Skin of body (tissue), 1 donor: ENCODE measurements at regions not wholly inside any gene's neighbourhood (a gene's known extent, or its start where the extent isn't known, plus 50 kb on each side); places are given as distances from the start of the nearest gene placed in this dataset.
"Not testable (repeated sequence)": the region's sequence is repeated elsewhere in the genome, so short reads cannot be mapped to it uniquely, and the experiment has no call there.

ENCODE experiments used
- DNase-seq: peaks from one replicate; lab custom pipeline; 2025; lab: John Stamatoyannopoulos, UW

GRCh38 chr7:153190452-153190851, 430.9 kb downstream of the ACTR3B start:
- no peak for DNase-seq

DNA sequence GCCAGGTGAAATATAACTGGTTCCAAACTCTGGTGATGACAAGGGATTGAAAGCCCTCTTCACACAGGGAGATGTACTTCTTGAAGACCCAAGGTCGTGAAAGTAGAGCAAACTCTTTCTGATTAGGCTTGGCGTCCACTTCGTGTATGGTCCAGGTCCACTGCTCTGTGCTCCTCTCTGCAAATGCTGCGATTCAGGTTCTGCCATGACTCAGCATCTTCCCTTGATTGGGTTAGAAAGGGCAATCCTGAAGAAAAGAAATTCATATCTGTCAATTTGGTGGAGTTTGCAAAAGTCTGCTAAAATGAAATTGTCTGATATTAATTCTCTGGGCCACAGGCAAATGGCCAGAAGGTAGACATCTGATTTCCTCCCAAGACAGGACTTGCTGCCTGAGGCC, 431.4 kb downstream of the ACTR3B start:
- DNase-seq = no peak

GRCh38 chr7:153193144-153193595, 433.6 kb downstream of the ACTR3B start:
- no peak for DNase-seq

- DNase-seq = no peak
These were observed 457.5 kb downstream of the ACTR3B start for GRCh38 chr7:153217032-153217431.

- no peak for DNase-seq
These were observed 465.3 kb downstream of the ACTR3B start for GRCh38 chr7:153224890-153225289.

DNA sequence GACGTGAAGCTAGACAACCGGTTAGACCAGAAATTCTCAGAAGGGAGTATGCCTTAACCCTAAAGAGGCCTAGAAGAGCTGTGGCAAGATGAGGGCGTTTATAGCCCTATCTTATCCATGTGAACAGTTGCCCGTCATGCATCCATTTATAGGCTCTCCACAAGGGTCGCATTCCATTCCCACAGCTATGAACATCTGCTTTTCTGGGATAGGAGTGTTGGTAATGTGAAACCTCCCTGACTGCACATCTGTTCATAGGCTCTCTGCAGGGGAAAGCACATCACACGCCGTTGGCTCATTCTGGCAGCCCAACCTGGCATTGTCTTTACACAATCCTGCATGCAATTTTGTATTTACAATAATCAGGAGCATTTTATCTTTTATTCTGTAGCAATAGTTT, 485.6 kb downstream of the ACTR3B start:
- not testable (repeated sequence) for DNase-seq

DNA sequence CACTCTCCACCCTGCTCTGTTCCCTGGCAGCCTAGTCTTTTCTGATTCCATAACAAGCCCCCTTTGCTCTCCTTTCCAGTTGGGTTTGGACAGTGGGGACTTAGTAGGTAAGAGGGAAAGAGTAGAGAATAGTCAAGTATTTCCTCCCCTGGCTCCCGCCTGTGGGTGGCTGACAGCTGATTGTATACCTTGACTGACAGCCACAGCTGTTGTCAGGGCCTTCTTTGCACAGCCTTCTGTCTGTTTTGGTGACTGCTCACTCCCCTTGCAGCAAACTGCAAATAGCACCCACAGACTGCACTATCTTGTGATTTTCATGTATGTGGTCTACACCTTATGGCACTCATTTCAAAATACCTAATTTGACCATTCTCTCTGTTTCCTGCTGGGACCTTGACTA, 486.3 kb downstream of the ACTR3B start:
- no peak for DNase-seq

DNA sequence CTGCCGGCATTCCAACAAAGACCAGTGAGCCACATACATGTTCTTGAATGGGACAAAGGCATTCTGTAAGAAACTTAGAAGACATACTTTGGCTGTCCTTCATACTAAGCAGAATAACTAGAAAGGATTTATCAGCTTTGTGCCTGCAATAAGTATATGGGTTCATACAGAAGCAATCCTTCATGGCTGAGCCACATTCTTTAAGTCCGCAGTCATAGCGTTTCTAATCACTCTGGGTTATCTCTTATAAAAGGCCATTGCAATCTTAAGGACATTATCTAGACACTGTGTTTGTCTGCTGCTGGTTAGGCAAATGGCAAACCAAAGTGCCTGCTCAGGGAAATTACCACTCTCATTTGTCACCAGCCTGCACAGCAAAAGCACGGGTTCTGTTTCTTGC, 488.4 kb downstream of the ACTR3B start:
- DNase-seq = no peak

DNA sequence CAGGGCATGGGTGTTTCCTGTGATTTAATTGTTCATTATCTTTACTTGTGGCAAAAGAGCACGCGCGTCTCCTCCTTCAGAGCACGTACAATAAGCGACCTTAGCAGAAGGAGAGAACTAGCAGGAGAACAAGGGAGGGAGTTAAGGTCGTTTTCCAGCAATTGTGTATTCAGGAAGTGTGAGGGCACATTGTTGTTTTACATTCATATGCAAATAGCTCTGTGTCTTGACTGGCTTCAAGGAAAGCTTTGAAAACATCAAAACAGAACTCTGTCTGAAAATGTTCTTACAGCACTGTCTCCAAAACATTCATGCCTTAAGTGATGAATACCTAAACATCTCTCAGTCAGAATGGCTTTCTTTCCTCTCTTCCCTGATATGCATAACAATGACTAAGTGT, 499.1 kb downstream of the ACTR3B start:
- no peak for DNase-seq

GRCh38 chr7:153276394-153276793, 516.8 kb downstream of the ACTR3B start:
- no peak for DNase-seq

GRCh38 chr7:153286763-153287162, 527.2 kb downstream of the ACTR3B start:
- no peak for DNase-seq

- no peak for DNase-seq
These were observed 530.5 kb downstream of the ACTR3B start for GRCh38 chr7:153290066-153290465.

DNA sequence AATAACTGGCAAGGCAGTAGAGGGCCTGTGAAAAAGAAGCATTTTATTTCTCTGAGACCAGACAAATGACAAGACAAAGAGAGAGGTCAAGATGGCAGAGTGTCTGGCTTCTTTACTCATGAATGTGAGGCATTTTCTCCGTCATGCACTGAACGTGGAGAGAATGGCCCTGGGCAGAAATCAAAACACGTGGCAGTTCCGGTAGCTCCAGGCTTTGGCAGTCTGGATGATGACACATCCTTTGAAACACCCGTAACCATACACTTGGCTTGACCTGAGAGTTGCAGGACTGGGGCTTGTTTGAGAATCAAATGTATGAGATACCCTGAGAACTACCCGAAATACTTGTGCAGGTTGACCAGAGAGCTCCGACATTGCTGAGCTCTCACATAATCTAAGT, 537.6 kb downstream of the ACTR3B start:
- no peak for DNase-seq

GRCh38 chr7:153301936-153302335, 542.4 kb downstream of the ACTR3B start:
- no peak for DNase-seq

DNA sequence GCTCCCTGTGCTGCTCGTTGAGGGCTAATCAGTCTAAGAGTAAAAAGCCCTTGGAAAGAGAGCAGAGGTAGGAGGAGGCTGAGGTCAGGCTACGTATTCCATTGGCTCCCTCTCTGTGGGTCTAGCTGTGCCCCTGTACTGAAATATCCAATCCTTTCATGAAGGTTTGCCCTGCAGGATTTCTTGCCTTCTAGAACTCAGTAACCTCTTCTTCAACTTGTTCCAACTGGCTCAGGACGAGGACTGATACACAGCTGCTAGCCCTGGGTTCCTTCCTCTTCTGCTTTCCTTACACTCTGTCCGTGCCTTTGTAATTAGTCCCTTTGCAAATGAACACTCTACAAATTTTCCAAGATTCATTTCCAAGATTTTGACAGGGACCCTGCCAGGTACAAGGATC, 560.5 kb downstream of the ACTR3B start:
- DNase-seq = peak; percentile 20

- peak; percentile 73 for DNase-seq
These were observed 561.1 kb downstream of the ACTR3B start for GRCh38 chr7:153320681-153321080.

- DNase-seq = no peak
These were observed 563.4 kb downstream of the ACTR3B start for GRCh38 chr7:153322991-153323390.

- no peak for DNase-seq
These were observed 564.5 kb downstream of the ACTR3B start for GRCh38 chr7:153324094-153324493.

- no peak for DNase-seq
These were observed 568.1 kb downstream of the ACTR3B start for GRCh38 chr7:153327683-153328082.

GRCh38 chr7:153331427-153331826, 571.9 kb downstream of the ACTR3B start:
- DNase-seq = no peak

DNA sequence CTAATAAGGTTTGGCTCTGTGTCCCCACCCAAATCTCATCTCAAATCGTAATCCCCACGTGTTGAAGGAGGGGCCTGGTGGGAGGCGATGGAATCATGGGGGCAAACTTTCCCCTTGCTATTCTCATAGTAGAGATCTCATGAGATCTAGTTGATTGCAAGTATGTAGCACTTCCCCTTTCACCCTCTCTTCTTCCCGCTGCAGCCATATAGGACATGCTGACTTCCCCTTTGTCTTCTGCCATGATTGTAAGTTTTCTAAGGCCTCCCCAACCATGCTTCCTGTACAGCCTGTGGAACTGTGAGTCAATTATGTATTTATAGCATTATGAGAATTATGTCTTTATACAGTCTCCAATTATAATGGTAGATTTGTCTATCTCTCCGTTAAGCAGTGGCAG, 594.5 kb downstream of the ACTR3B start:
- no peak for DNase-seq

- DNase-seq = no peak
These were observed 610.5 kb downstream of the ACTR3B start for GRCh38 chr7:153370092-153370491.

GRCh38 chr7:153380636-153381035, 621.1 kb downstream of the ACTR3B start:
- DNase-seq = no peak

DNA sequence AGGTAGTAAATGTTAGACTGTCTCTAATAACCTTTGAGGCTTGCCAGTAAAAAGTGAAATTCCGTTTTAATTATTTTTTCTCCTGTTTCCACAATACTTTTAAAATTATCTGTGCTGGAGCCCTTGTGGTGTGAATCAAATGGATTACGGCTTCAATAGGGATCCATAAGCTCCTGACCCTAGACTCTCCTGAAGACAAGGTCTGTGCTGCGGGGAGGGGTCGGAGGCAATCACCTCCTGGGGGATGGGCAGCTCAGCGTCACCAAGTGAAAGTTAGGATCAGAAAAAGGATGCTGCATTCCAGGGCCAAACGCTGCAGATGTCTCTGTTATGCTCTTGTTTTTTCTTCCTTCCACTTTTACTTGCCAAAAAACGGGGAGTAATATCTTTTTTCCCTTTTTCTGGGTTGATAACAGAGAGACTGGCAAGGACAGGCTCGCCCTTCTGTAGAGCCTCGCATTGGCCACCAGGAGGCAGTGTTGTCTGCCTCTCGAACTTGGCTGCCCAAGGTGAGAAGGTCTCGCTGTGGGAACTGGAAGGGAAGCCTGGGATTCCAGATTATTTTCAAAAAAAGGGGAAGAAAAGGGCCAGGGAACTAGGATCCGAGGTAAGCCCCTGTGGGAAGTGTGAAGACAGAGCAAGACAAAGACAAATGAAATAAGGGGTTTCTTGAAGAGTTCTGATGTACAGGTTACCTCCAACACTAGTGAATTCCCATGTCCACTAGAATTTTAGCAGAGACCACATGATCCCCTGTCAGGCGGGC, 621.9 kb downstream of the ACTR3B start:
- peak; percentile 45 for DNase-seq
